Activated B cell treated with CpG ODN at 0.5 μM for 24 hours (primary cell): ENCODE measurements at regions not wholly inside any gene's neighbourhood (a gene's known extent, or its start where the extent isn't known, plus 50 kb on each side); places are given as distances from the start of the nearest gene placed in this dataset.

ENCODE experiments used
- ATAC-seq: fragments of 200-7000 bp; cut with Tn5 transposase; one replicate; pipeline ENCODE4 v1.10.0; 2021; ENCODE audit warnings: low read depth, mild to moderate bottlenecking, moderate library complexity
- CTCF ChIA-PET: fragments of 350-600 bp; sonication (Branson Sonifier 250); formaldehyde crosslinking; loops from one replicate; lab custom pipeline; 2021; ENCODE audit warnings: antibody characterized with exemption; lab: Charles Lee
- POLR2A ChIA-PET: fragments of 350-600 bp; sonication (Branson Sonifier 250); formaldehyde crosslinking; loops from one replicate; lab custom pipeline; 2021; ENCODE audit warnings: antibody characterized with exemption; lab: Charles Lee
- DNase-seq: peaks from one replicate; pipeline ENCODE4 v3.0.0; 2022
- H3K27ac Mint-ChIP-seq: one replicate; pipeline ENCODE4 v1.8.0; 2020; ENCODE audit warnings: mixed read lengths
- H3K27me3 Mint-ChIP-seq: one replicate; pipeline ENCODE4 v1.8.0; 2021; ENCODE audit warnings: mixed read lengths
- H3K36me3 Mint-ChIP-seq: one replicate; pipeline ENCODE4 v1.8.0; 2021; ENCODE audit warnings: low read depth, mixed read lengths
- H3K4me1 Mint-ChIP-seq: one replicate; pipeline ENCODE4 v1.8.0; 2021; ENCODE audit warnings: mixed read lengths
- H3K4me3 Mint-ChIP-seq: one replicate; pipeline ENCODE4 v1.8.0; 2020; ENCODE audit warnings: mild to moderate bottlenecking, mixed read lengths
- H3K9me3 Mint-ChIP-seq: one replicate; pipeline ENCODE4 v1.8.0; 2020; ENCODE audit warnings: mixed read lengths
- CTCF ChIP-seq: fragments of 200-600 bp; IDR thresholded peaks from one replicate; pipeline ENCODE4 v1.8.0; 2022; ENCODE audit warnings: antibody characterized with exemption, mild to moderate bottlenecking
- intact Hi-C: fragments of 100-400 bp; cut with micrococcal nuclease; formaldehyde crosslinking; loops from one replicate; pipeline ENCODE4 v1.15.1; 2024

GRCh38 chr7:47221826-47222225 is 360.1 kb downstream of the TNS3 start:
- Mint-ChIP-seq H3K4me3 (no peak overlapping the region), H3K4me1 (peaks cover 24% of the 10 kb centered on the region), H3K27ac (no peak overlapping the region), H3K36me3 (no peaks in the 10 kb centered on the region), H3K9me3 (no peaks in the 10 kb centered on the region), H3K27me3 (peaks cover 5% of the 10 kb centered on the region)
- DNase-seq (no peak), ATAC-seq (no peak)
- intact Hi-C loops: no loop called here
- CTCF ChIA-PET: no interaction called here
- no peak for TF ChIP-seq CTCF
- POLR2A ChIA-PET: no interaction called here

DNA sequence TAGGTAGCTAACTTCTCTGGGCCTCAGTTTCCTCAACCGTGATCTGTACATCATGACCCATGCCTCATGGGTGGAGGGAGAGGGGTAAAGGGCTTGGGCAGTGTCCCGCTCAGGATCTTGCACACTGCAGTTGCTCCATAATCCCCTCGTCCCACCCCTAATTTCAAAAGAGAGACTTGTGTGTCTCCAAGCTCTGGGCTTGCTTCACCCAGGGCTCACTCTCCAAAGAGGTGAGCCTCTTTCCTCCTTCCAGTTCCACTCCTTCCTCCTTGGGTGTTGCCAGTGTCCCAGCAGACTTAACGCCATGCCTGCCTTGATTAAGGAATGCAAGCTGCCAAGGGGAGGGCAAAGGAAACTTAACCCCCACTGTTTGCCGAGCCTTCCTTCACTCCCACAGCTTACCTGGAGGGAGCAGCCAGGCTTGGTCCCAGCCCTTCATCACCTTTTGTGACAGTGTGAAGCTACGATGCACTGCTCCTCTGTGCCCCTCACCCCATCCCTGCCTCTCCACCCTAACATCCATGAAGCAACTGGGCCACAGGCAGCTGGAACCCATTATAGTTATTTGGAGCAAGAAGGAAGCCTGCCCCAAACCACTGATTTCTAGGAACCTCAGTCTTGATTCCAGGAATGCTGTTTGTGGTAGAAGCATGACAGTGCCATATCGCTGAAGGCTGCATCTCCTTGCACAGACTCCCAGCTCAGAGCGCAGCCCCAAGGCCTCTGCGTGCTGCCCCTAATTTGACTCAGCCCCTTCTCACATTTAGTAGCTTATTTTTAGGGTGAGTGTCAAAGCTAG is 363.3 kb downstream of the TNS3 start:
- intact Hi-C loops: no loop called here
- ATAC-seq (no peak), DNase-seq (no peak)
- Mint-ChIP-seq H3K4me3 (no peak overlapping the region), H3K27ac (no peak overlapping the region), H3K4me1 (peaks cover 7% of the 10 kb centered on the region), H3K9me3 (no peaks in the 10 kb centered on the region), H3K36me3 (no peaks in the 10 kb centered on the region), H3K27me3 (peaks cover 4% of the 10 kb centered on the region)
- CTCF ChIA-PET: interaction anchor here (1.3 kb wide), 1 partner anchor 48 kb away, joined by 4 read pairs; no protein-coding TSS in a partner anchor
- POLR2A ChIA-PET: no interaction called here
- TF ChIP-seq CTCF: no peak

DNA sequence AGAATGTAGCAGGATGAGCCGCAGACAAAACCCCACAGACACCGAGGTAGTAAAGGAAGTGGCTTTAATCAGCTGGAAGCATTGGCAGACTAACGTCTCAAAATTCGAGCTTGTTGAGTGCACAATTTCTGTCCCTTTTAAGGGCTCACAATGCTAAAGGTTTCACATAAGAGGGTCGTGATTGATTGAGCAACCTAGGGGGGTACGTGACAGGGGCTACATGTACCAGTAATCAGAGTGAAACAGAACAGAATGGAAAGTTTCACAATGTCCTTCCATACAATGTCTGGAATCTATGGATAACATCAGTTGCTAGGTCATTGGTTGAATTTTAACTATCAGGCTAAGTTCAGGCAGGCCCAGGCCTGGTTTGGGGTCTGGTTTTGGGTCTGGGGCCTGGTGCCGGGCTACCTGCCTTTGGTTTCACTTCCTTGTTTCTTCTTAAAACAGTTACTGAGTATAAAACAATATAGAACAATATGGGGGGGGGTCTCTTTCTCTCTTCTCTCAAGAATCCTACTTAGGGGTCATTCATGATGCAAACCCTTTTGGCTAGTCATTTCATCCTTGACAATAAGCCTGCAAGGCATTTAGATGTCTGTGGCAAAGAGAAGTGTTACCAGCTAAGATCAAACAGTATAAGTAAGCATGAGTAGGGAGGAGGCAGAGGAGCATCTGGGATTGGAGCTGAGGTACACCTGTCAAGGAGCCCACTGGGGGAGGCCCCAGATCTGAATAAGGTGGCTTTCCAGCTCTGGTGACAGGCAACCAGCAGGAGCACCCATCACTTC is 364.1 kb downstream of the TNS3 start:
- POLR2A ChIA-PET: no interaction called here
- H3K27ac Mint-ChIP-seq: no peak overlapping the region

DNA sequence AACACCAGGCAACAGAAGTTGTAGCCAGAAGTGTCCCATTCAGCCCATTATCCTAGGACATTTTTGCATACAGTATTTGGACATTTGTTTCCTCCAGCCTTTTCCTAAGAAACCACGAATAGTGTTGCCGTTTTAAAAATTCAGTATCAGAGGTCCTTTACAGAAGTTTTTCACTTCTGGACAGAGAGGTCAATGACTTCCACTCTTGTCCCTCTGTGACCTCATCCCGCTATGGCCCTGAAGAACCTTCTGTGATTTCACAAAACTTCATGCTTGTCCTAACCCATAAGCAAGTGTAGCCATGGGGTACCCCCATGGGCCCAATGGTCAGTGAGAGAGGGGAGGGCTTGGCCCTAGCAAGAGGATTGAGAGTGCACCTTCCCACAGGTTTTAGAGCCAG is 364.8 kb downstream of the TNS3 start:
- ATAC-seq (no peak), DNase-seq (no peak)
- no peaks in the 10 kb centered on the region for H3K9me3 Mint-ChIP-seq
- H3K4me1 Mint-ChIP-seq: peaks cover 7% of the 10 kb centered on the region
- ChIA-PET POLR2A (no interaction called here), CTCF (no interaction called here)
- no peak overlapping the region for H3K4me3 Mint-ChIP-seq
- intact Hi-C loops: no loop called here
- H3K36me3 Mint-ChIP-seq: no peaks in the 10 kb centered on the region
- peaks cover 6% of the 10 kb centered on the region for H3K27me3 Mint-ChIP-seq
- TF ChIP-seq CTCF: no peak
- no peak overlapping the region for H3K27ac Mint-ChIP-seq

More for the DNA sequence above, 364.1 kb downstream of the TNS3 start:
- Mint-ChIP-seq H3K27me3 (peaks cover 5% of the 10 kb centered on the region), H3K9me3 (no peaks in the 10 kb centered on the region), H3K4me1 (peaks cover 7% of the 10 kb centered on the region), H3K36me3 (no peaks in the 10 kb centered on the region), H3K4me3 (no peak overlapping the region)
- CTCF ChIA-PET: no interaction called here
- ATAC-seq (no peak), DNase-seq (no peak)
- intact Hi-C loops: no loop called here
- TF ChIP-seq CTCF: no peak

DNA sequence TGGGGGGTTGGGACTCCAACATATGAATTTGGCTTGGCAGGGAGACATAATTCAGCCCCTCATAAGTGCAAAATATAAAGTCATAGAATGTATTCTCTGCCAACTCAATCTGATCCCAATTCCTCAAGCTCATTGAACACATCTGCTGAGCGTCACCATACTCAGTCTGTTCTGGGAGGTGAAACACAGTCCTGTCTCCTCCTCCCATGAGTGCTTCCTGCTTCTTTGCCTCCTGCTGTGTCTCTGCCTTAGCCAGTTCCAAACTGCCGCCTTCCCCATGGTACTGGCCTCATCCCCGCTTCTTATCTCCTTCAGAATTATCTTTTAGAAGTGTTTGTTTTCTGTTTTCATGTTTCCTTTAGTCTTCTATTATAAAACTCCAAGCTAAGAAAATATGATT is 365.5 kb downstream of the TNS3 start:
- Mint-ChIP-seq H3K36me3 (no peaks in the 10 kb centered on the region), H3K27me3 (peaks cover 6% of the 10 kb centered on the region), H3K4me3 (no peak overlapping the region), H3K9me3 (no peaks in the 10 kb centered on the region), H3K4me1 (peaks cover 7% of the 10 kb centered on the region), H3K27ac (no peak overlapping the region)
- intact Hi-C loops: no loop called here
- TF ChIP-seq CTCF: no peak
- ATAC-seq: no peak
- DNase-seq: no peak
- ChIA-PET CTCF (no interaction called here), POLR2A (no interaction called here)
